Gastroesophageal sphincter (tissue), 3 donors: ENCODE measurements at regions not wholly inside any gene's neighbourhood (a gene's known extent, or its start where the extent isn't known, plus 50 kb on each side); places are given as distances from the start of the nearest gene placed in this dataset.

Experiments used
- CTCF ChIP-seq, 4 experiments: fragments of 200-600 bp in 2 of 4; fragments of 450-650 bp in 2 of 4; sonication (generic) in 1 of 4; IDR thresholded peaks; one replicate each; pipeline ENCODE4 v1.5.1; 2017 to 2019; ENCODE audit warnings: antibody characterized with exemption in 4 of 4, mild to moderate bottlenecking in 2 of 4, moderate library complexity in 2 of 4
- POLR2A ChIP-seq, 2 donors: fragments of 450-650 bp; IDR thresholded peaks; one replicate each; pipeline ENCODE4 v1.6.1; 2017; ENCODE audit warnings: antibody characterized with exemption in 2 of 2, mild to moderate bottlenecking in 2 of 2, moderate library complexity in 1 of 2

- TF ChIP-seq CTCF (IDR thresholded peaks at IDR 0.05), result no peak
- no peak for TF ChIP-seq POLR2A (IDR thresholded peaks at IDR 0.05)
Observed at GRCh38 chr2:74076074-74076470, 71.6 kb downstream of the BOLA3 start.
